IMR-90 (cell line): ENCODE measurements at regions not wholly inside any gene's neighbourhood (a gene's known extent, or its start where the extent isn't known, plus 50 kb on each side); places are given as distances from the start of the nearest gene placed in this dataset.

ENCODE experiments used
- ATAC-seq: fragments of 200-7000 bp; cut with Tn5 transposase; 2 replicates; pipeline ENCODE4 v1.9.1; 2020; ENCODE audit warnings: low read depth, mild to moderate bottlenecking, moderate library complexity
- BruUV-seq: library from RNA; stranded (reverse); fragments of 400-500 nt; replicated peaks from 2 replicates; lab custom pipeline; 2021; lab: Mats Ljungman, UMichigan
- CTCF ChIA-PET: fragments of 300-600 bp; formaldehyde crosslinking; extraction: SDS; loops from one replicate; lab custom pipeline; 2021; ENCODE audit warnings: antibody characterized with exemption; lab: Yijun Ruan, JAX
- POLR2A ChIA-PET: fragments of 300-600 bp; sonication (Branson Sonifier 250); formaldehyde crosslinking; loops from one replicate; lab custom pipeline; 2022; ENCODE audit warnings: antibody characterized with exemption; ENCODE audit not compliant: unreplicated experiment; lab: Charles Lee
- DNase-seq: peaks from one replicate; pipeline ENCODE4 v3.0.0; 2013
- H2AFZ ChIP-seq: replicated peaks from 2 replicates; pipeline ENCODE3; 2013; ENCODE audit warnings: low read length, mild to moderate bottlenecking; ENCODE audit not compliant: poor library complexity
- H2AK5ac ChIP-seq: 2 replicates; pipeline ENCODE4 v1.6.1; 2013; ENCODE audit warnings: low read depth, low read length, inconsistent platforms
- H2AK9ac ChIP-seq: replicated peaks from 2 replicates; pipeline ENCODE3; 2013; ENCODE audit warnings: mild to moderate bottlenecking, low read depth, low read length, moderate library complexity; ENCODE audit not compliant: poor library complexity
- H2BK120ac ChIP-seq: 2 replicates; pipeline ENCODE4 v1.6.1; 2013; ENCODE audit warnings: low read depth, low read length, inconsistent platforms
- H2BK15ac ChIP-seq: 3 replicates; pipeline ENCODE4 v1.6.1; 2013; ENCODE audit warnings: low read depth, low read length, inconsistent platforms
- H2BK20ac ChIP-seq: 2 replicates; pipeline ENCODE4 v1.6.1; 2013; ENCODE audit warnings: low read depth, mild to moderate bottlenecking, inconsistent platforms, low read length, moderate library complexity
- H2BK5ac ChIP-seq: 2 replicates; pipeline ENCODE4 v1.6.1; 2013; ENCODE audit warnings: mild to moderate bottlenecking, low read depth, low read length, inconsistent platforms; ENCODE audit not compliant: poor library complexity, severe bottlenecking
- H3K14ac ChIP-seq: replicated peaks from 2 replicates; pipeline ENCODE4 v1.6.1; 2013; ENCODE audit warnings: low read depth, low read length, inconsistent platforms
- H3K18ac ChIP-seq: 2 replicates; pipeline ENCODE4 v1.6.1; 2013; ENCODE audit warnings: low read depth, low read length, control low read depth
- H3K23ac ChIP-seq: 2 replicates; pipeline ENCODE4 v1.6.1; 2013; ENCODE audit warnings: low read depth, low read length, inconsistent platforms
- H3K27ac ChIP-seq: 2 replicates; pipeline ENCODE4 v1.5.1; 2013; ENCODE audit warnings: mild to moderate bottlenecking, control low read depth, low read length; ENCODE audit not compliant: insufficient read depth
- H3K27me3 ChIP-seq: 2 replicates; pipeline ENCODE4 v1.6.1; 2013; ENCODE audit warnings: low read length; ENCODE audit not compliant: control insufficient read depth, insufficient read depth
- H3K36me3 ChIP-seq: 2 replicates; pipeline ENCODE4 v1.6.1; 2013; ENCODE audit warnings: low read length, mixed read lengths; ENCODE audit not compliant: control insufficient read depth, insufficient read depth
- H3K4ac ChIP-seq: 2 replicates; pipeline ENCODE4 v1.6.1; 2013; ENCODE audit warnings: low read depth, low read length, inconsistent platforms
- H3K4me1 ChIP-seq: 2 replicates; pipeline ENCODE4 v1.6.1; 2013; ENCODE audit warnings: low read length, mixed read lengths; ENCODE audit not compliant: control insufficient read depth, insufficient read depth
- H3K4me2 ChIP-seq: 2 replicates; pipeline ENCODE4 v1.6.1; 2013; ENCODE audit warnings: low read depth, mild to moderate bottlenecking, control low read depth, low read length, moderate library complexity
- H3K4me3 ChIP-seq: 2 replicates; pipeline ENCODE4 v1.5.1; 2013; ENCODE audit warnings: low read depth, mild to moderate bottlenecking, control low read depth, low read length, moderate library complexity; ENCODE audit not compliant: insufficient read depth
- H3K56ac ChIP-seq: 2 replicates; pipeline ENCODE4 v1.6.1; 2013; ENCODE audit warnings: low read length, inconsistent platforms; ENCODE audit not compliant: insufficient read depth; ENCODE audit errors: extremely low read depth
- H3K79me1 ChIP-seq, 2 experiments: 2 replicates each; pipeline ENCODE4 v1.6.1; 2013; ENCODE audit warnings: low read length in 2 of 2, inconsistent platforms in 1 of 2, low read depth in 1 of 2
- H3K9ac ChIP-seq: 2 replicates; pipeline ENCODE4 v1.6.1; 2013; ENCODE audit warnings: low read depth, low read length, control low read depth
- H3K9me1 ChIP-seq: 2 replicates; pipeline ENCODE4 v1.6.1; 2013; ENCODE audit warnings: low read length, inconsistent platforms; ENCODE audit not compliant: insufficient read depth
- H3K9me3 ChIP-seq: 2 replicates; pipeline ENCODE4 v1.6.1; 2013; ENCODE audit warnings: low read length; ENCODE audit not compliant: control insufficient read depth, insufficient read depth
- H4K20me1 ChIP-seq: 2 replicates; pipeline ENCODE4 v1.6.1; 2013; ENCODE audit warnings: low read length, inconsistent platforms; ENCODE audit not compliant: insufficient read depth
- H4K5ac ChIP-seq: 2 replicates; pipeline ENCODE4 v1.6.1; 2013; ENCODE audit warnings: mild to moderate bottlenecking, low read depth, low read length, control low read depth
- H4K8ac ChIP-seq, 2 experiments: 2 replicates each; pipeline ENCODE4 v1.6.1; 2013; ENCODE audit warnings: low read depth in 2 of 2, low read length in 2 of 2, control low read depth in 1 of 2, inconsistent platforms in 1 of 2
- H4K91ac ChIP-seq: 2 replicates; pipeline ENCODE4 v1.6.1; 2013; ENCODE audit warnings: low read depth, low read length, inconsistent platforms; ENCODE audit not compliant: insufficient read depth
- BHLHE40 ChIP-seq: fragments of 150-350 bp; IDR thresholded peaks from 2 replicates; pipeline ENCODE4 v1.6.1; 2016; ENCODE audit warnings: mild to moderate bottlenecking, low read depth, low read length
- CEBPB ChIP-seq: IDR thresholded peaks from 2 replicates; pipeline ENCODE4 v1.6.1; 2012; ENCODE audit warnings: low read depth, low read length, improper control_type of control experiment
- CHD1 ChIP-seq: IDR thresholded peaks from 2 replicates; pipeline ENCODE4 v1.6.1; 2012; ENCODE audit warnings: low read depth, low read length, improper control_type of control experiment
- CTCF ChIP-seq: conservative IDR thresholded peaks from 2 replicates; pipeline ENCODE4 v1.5.1; 2012; ENCODE audit warnings: mild to moderate bottlenecking, low read depth, low read length, improper control_type of control experiment
- FOS ChIP-seq: fragments of 150-350 bp; IDR thresholded peaks from 2 replicates; pipeline ENCODE4 v1.6.1; 2016; ENCODE audit warnings: low read depth, low read length
- MAFK ChIP-seq: IDR thresholded peaks from 2 replicates; pipeline ENCODE4 v1.6.1; 2012; ENCODE audit warnings: low read depth, low read length, improper control_type of control experiment
- MAZ ChIP-seq: IDR thresholded peaks from 2 replicates; pipeline ENCODE4 v1.6.1; 2012; ENCODE audit warnings: low read depth, mild to moderate bottlenecking, low read length, improper control_type of control experiment, moderate library complexity, borderline replicate concordance
- MXI1 ChIP-seq: IDR thresholded peaks from 2 replicates; pipeline ENCODE4 v1.6.1; 2012; ENCODE audit warnings: low read depth, mild to moderate bottlenecking, low read length, moderate library complexity, borderline replicate concordance
- NFE2L2 ChIP-seq: fragments of 150-350 bp; IDR thresholded peaks from 2 replicates; pipeline ENCODE4 v1.6.1; 2016; ENCODE audit warnings: low read depth, mild to moderate bottlenecking, low read length
- POLR2A ChIP-seq: IDR thresholded peaks from 2 replicates; pipeline ENCODE4 v1.6.1; 2012; ENCODE audit warnings: mild to moderate bottlenecking, low read depth, low read length
- RAD21 ChIP-seq: IDR thresholded peaks from 2 replicates; pipeline ENCODE4 v1.6.1; 2012; ENCODE audit warnings: low read length, improper control_type of control experiment
- RCOR1 ChIP-seq: IDR thresholded peaks from 2 replicates; pipeline ENCODE4 v1.6.1; 2012; ENCODE audit warnings: mild to moderate bottlenecking, low read length, improper control_type of control experiment; ENCODE audit not compliant: insufficient replicate concordance
- RFX5 ChIP-seq: IDR thresholded peaks from 2 replicates; pipeline ENCODE4 v1.8.0; 2012; ENCODE audit warnings: low read depth, mild to moderate bottlenecking, low read length, moderate library complexity
- SMC3 ChIP-seq: fragments of 150-350 bp; IDR thresholded peaks from 2 replicates; pipeline ENCODE4 v1.6.1; 2016; ENCODE audit warnings: low read depth, mild to moderate bottlenecking, antibody characterized with exemption, low read length, moderate library complexity
- WGBS, 2 experiments: methylation state at CpG; one replicate each; pipeline versions ENCODE4 v1.1.5 to v1.1.7; 2013; ENCODE audit warnings: missing lambda C conversion rate in 2 of 2; ENCODE audit not compliant: insufficient read length in 1 of 2; ENCODE audit errors: extremely low coverage in 2 of 2; 5-methylcytosine and 5-hydroxymethylcytosine counted together
- dilution Hi-C: fragments of 300-500 bp; cut with HindIII; formaldehyde crosslinking; loops from one replicate; pipeline ENCODE4 v1.14.3; 2018; ENCODE audit warnings: low sequenced_read_pairs; ENCODE audit not compliant: unreplicated experiment
- in situ Hi-C: fragments of 300-500 bp; cut with MboI; formaldehyde crosslinking; loops from 3 replicates; pipeline ENCODE4 v1.14.3; 2019; ENCODE audit warnings: low sequenced_read_pairs, inconsistent platforms, mixed read lengths
- intact Hi-C: fragments of 100-400 bp; cut with micrococcal nuclease; formaldehyde crosslinking; loops from 2 replicates; pipeline ENCODE4 v1.10.0; 2022
- TF ChIP-seq, protein P1 (sequence below): fragments of 150-350 bp; IDR thresholded peaks from 2 replicates; pipeline ENCODE4 v1.6.1; 2017; ENCODE audit warnings: mild to moderate bottlenecking, antibody characterized with exemption, low read length, low read depth
- TF ChIP-seq, protein P2 (sequence below): fragments of 150-350 bp; IDR thresholded peaks from 2 replicates; pipeline ENCODE4 v1.6.1; 2016; ENCODE audit warnings: low read depth, mild to moderate bottlenecking, low read length, moderate library complexity, borderline replicate concordance

DNA sequence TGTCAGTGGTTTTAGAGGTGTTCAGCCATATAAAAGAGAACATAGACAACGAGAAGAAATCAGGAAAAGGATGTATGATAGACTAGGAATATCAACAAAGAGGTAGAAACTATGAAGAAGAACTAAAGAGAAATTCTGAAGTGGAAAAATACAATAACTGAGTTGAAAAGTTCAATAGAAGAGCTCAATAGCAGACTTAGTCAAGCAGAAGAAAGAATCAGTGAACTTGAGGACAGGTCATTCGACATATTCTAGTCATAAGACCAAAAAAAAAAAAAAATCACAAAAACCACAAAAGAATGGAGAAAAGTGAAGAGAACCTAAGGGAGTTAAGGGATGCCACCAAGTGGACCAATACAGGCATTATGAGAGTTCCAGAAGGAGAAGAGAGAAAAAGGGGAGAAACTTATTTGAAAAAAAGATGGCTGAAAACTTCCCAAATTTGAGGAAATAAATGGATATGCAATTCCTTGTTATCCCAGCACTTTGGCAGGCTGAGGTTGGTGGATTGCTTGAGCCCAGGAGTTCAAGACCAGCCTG, 321.2 kb downstream of the ABCC12 start:
- no peak overlapping the region for H3K4me2 ChIP-seq
- no peak for TF ChIP-seq POLR2A
- no peak for TF ChIP-seq RFX5
- no peak for TF ChIP-seq CHD1
- TF ChIP-seq SMC3, result no peak
- no peak for TF ChIP-seq MAFK
- TF ChIP-seq BHLHE40, result no peak
- no peak for TF ChIP-seq FOS
- TF ChIP-seq RAD21, result no peak
- TF ChIP-seq CEBPB, result no peak
- TF ChIP-seq, protein P1, sequence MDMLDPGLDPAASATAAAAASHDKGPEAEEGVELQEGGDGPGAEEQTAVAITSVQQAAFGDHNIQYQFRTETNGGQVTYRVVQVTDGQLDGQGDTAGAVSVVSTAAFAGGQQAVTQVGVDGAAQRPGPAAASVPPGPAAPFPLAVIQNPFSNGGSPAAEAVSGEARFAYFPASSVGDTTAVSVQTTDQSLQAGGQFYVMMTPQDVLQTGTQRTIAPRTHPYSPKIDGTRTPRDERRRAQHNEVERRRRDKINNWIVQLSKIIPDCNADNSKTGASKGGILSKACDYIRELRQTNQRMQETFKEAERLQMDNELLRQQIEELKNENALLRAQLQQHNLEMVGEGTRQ, result no peak
- TF ChIP-seq, protein P2, sequence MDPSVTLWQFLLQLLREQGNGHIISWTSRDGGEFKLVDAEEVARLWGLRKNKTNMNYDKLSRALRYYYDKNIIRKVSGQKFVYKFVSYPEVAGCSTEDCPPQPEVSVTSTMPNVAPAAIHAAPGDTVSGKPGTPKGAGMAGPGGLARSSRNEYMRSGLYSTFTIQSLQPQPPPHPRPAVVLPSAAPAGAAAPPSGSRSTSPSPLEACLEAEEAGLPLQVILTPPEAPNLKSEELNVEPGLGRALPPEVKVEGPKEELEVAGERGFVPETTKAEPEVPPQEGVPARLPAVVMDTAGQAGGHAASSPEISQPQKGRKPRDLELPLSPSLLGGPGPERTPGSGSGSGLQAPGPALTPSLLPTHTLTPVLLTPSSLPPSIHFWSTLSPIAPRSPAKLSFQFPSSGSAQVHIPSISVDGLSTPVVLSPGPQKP, result no peak
- TF ChIP-seq MAZ, result no peak
- no peak for TF ChIP-seq MXI1
- TF ChIP-seq RCOR1, result no peak
- no peak for TF ChIP-seq NFE2L2
- no peak for TF ChIP-seq CTCF

More for the DNA sequence above, 321.2 kb downstream of the ABCC12 start:
- no peak overlapping the region for H2BK20ac ChIP-seq
- POLR2A ChIA-PET, result no interaction called here
- H3K27ac ChIP-seq, result no peak overlapping the region
- no peaks in the 10 kb centered on the region for H3K27me3 ChIP-seq
- no peak overlapping the region for H2BK5ac ChIP-seq
- H3K18ac ChIP-seq, result no peak overlapping the region
- no peak overlapping the region for H2BK120ac ChIP-seq
- no peaks in the 10 kb centered on the region for H3K36me3 ChIP-seq
- H3K4me3 ChIP-seq, result no peak overlapping the region
- no peak overlapping the region for H3K56ac ChIP-seq
- H3K4ac ChIP-seq, result no peak overlapping the region
- H3K9me3 ChIP-seq, result peaks cover 4% of the 10 kb centered on the region; the same call in 1 of the 2 replicates
- no peak overlapping the region for H2BK15ac ChIP-seq
- H3K9ac ChIP-seq, result no peak overlapping the region
- no peak overlapping the region for H2AK5ac ChIP-seq
- no peak overlapping the region for H2AK9ac ChIP-seq
- WGBS, 2 experiments, result no CpG with 5 or more reads among the region's 2 CpGs
- CTCF ChIA-PET, result no interaction called here
- no peaks in the 10 kb centered on the region for H3K79me1 ChIP-seq
- no peaks in the 10 kb centered on the region for H3K9me1 ChIP-seq
- no peaks in the 10 kb centered on the region for H4K20me1 ChIP-seq
- ATAC-seq, result no peak
- no peak overlapping the region for H4K91ac ChIP-seq
- dilution Hi-C loops, result no loop called here
- H3K23ac ChIP-seq, result no peak overlapping the region
- H2AFZ ChIP-seq, result no peak overlapping the region
- no TSS peak for BruUV-seq
- intact Hi-C loops, result no loop called here
- no peak for DNase-seq
- no peaks in the 10 kb centered on the region for H3K4me1 ChIP-seq
- H4K5ac ChIP-seq, result no peak overlapping the region
- no peak overlapping the region for H3K14ac ChIP-seq
- in situ Hi-C loops, result no loop called here
- no peak overlapping the region for H4K8ac ChIP-seq
